Stomach (tissue), 4 donors: ENCODE measurements at regions not wholly inside any gene's neighbourhood (a gene's known extent, or its start where the extent isn't known, plus 50 kb on each side); places are given as distances from the start of the nearest gene placed in this dataset.

Experiments used
- EP300 ChIP-seq: sonication (generic); formaldehyde crosslinking; IDR thresholded peaks from one replicate; pipeline ENCODE4 v1.6.1; 2017; ENCODE audit warnings: antibody characterized with exemption
- POLR2A ChIP-seq, 4 donors: fragments of 450-650 bp; IDR thresholded peaks; one replicate each; pipeline ENCODE4 v1.6.1; 2016; ENCODE audit warnings: antibody characterized with exemption in 4 of 4, control low read depth in 2 of 4, mild to moderate bottlenecking in 1 of 4, moderate library complexity in 1 of 4
- POLR2AphosphoS5 ChIP-seq, 3 donors: sonication (generic); formaldehyde crosslinking; IDR thresholded peaks; one replicate each; pipeline ENCODE4 v1.6.1; 2016; ENCODE audit warnings: antibody characterized with exemption in 3 of 3
- TF ChIP-seq, protein P1 (sequence below), 7 experiments: fragments of 450-650 bp in 4 of 7; fragments of 200-600 bp in 3 of 7; sonication (generic) in 3 of 7; IDR thresholded peaks; one replicate each; pipeline ENCODE4 v1.5.1; 2016 to 2019; ENCODE audit warnings: antibody characterized with exemption in 7 of 7, control low read depth in 2 of 7, mild to moderate bottlenecking in 1 of 7

DNA sequence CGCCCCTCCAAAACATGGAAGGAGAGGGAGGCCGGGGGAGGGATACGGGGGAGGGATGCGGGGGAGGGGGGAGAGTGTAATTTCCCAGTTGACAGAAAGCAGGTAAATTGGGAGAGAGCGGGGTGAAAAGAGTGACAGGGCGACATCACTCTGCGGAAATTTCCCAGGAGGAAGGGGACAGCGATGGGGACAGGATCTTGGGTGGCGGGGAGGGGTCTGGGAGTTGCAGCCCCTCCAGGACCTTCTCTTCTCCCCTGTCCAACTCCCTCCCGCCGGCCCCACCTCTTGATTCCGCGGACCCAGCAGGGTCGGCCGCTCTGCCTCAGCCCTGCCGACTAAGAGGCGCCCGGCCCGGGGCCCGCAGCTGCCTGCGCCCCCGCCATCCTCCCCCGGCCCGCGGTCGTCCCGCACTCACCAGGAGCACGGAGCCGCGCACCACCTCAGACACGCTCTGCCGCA lies 108.0 kb upstream of the DOCK9 start:
- no peak for TF ChIP-seq POLR2A (IDR thresholded peaks at IDR 0.05)
- TF ChIP-seq, protein P1, sequence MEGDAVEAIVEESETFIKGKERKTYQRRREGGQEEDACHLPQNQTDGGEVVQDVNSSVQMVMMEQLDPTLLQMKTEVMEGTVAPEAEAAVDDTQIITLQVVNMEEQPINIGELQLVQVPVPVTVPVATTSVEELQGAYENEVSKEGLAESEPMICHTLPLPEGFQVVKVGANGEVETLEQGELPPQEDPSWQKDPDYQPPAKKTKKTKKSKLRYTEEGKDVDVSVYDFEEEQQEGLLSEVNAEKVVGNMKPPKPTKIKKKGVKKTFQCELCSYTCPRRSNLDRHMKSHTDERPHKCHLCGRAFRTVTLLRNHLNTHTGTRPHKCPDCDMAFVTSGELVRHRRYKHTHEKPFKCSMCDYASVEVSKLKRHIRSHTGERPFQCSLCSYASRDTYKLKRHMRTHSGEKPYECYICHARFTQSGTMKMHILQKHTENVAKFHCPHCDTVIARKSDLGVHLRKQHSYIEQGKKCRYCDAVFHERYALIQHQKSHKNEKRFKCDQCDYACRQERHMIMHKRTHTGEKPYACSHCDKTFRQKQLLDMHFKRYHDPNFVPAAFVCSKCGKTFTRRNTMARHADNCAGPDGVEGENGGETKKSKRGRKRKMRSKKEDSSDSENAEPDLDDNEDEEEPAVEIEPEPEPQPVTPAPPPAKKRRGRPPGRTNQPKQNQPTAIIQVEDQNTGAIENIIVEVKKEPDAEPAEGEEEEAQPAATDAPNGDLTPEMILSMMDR (IDR thresholded peaks at IDR 0.05): no peak
- no peak for TF ChIP-seq POLR2AphosphoS5 (IDR thresholded peaks at IDR 0.05)
- TF ChIP-seq EP300: no peak
